Uterus (tissue), 2 donors: ENCODE measurements at regions not wholly inside any gene's neighbourhood (a gene's known extent, or its start where the extent isn't known, plus 50 kb on each side); places are given as distances from the start of the nearest gene placed in this dataset.

Experiments
- POLR2A ChIP-seq, 2 donors: fragments of 450-650 bp; IDR thresholded peaks; one replicate each; pipeline ENCODE4 v1.6.1; 2016; ENCODE audit warnings: antibody characterized with exemption in 2 of 2, mild to moderate bottlenecking in 1 of 2, moderate library complexity in 1 of 2
- TF ChIP-seq, protein P1 (sequence below), 4 experiments: fragments of 200-600 bp in 2 of 4; fragments of 450-650 bp in 2 of 4; sonication (generic) in 2 of 4; IDR thresholded peaks; one replicate each; pipeline ENCODE4 v1.5.1; 2016 to 2019; ENCODE audit warnings: antibody characterized with exemption in 4 of 4, mild to moderate bottlenecking in 2 of 4, moderate library complexity in 1 of 4

DNA sequence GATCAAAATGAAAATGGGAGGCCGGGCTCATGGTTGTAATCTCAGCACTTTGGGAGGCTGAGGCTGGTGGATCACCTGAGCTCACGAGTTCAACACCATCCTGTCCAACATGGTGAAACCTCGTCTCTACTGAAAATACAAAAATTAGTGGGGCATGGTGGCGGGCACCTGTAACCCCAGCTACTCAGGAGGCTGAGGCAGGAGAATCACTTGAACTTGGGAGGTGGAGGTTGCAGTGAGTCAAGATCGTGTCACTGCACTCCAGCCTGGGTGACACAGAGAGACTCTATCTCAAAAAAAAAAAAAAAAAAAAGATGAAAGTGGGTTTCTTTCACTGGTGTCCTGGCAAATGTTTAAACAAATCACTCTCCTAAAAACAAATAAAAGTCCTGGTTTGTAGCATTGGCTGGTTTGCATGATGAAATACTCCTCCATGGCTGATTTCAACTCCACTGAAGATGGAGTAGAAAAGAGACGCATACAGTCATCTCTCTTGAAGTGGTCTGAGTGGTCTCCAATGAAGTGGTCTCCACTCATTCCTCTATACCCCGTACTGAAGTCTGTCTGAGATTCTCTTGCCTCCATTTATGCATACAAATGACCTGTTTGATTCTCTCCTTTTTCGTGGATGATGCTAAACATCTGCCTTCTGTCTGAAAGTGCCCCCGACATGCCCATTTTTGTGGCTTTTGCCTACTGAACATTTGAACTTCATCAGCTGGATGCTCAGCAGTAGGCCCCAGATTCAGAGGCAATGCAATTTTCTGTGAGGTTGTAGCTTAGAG, 153.0 kb upstream of the FAM20A start:
- TF ChIP-seq, protein P1, sequence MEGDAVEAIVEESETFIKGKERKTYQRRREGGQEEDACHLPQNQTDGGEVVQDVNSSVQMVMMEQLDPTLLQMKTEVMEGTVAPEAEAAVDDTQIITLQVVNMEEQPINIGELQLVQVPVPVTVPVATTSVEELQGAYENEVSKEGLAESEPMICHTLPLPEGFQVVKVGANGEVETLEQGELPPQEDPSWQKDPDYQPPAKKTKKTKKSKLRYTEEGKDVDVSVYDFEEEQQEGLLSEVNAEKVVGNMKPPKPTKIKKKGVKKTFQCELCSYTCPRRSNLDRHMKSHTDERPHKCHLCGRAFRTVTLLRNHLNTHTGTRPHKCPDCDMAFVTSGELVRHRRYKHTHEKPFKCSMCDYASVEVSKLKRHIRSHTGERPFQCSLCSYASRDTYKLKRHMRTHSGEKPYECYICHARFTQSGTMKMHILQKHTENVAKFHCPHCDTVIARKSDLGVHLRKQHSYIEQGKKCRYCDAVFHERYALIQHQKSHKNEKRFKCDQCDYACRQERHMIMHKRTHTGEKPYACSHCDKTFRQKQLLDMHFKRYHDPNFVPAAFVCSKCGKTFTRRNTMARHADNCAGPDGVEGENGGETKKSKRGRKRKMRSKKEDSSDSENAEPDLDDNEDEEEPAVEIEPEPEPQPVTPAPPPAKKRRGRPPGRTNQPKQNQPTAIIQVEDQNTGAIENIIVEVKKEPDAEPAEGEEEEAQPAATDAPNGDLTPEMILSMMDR (IDR thresholded peaks at IDR 0.05), result no peak
- no peak for TF ChIP-seq POLR2A (IDR thresholded peaks at IDR 0.05)
